ENCODE measurements at regions not wholly inside any gene's neighbourhood (a gene's known extent, or its start where the extent isn't known, plus 50 kb on each side); places are given as distances from the start of the nearest gene placed in this dataset.

- TF ChIP-seq, protein P1, sequence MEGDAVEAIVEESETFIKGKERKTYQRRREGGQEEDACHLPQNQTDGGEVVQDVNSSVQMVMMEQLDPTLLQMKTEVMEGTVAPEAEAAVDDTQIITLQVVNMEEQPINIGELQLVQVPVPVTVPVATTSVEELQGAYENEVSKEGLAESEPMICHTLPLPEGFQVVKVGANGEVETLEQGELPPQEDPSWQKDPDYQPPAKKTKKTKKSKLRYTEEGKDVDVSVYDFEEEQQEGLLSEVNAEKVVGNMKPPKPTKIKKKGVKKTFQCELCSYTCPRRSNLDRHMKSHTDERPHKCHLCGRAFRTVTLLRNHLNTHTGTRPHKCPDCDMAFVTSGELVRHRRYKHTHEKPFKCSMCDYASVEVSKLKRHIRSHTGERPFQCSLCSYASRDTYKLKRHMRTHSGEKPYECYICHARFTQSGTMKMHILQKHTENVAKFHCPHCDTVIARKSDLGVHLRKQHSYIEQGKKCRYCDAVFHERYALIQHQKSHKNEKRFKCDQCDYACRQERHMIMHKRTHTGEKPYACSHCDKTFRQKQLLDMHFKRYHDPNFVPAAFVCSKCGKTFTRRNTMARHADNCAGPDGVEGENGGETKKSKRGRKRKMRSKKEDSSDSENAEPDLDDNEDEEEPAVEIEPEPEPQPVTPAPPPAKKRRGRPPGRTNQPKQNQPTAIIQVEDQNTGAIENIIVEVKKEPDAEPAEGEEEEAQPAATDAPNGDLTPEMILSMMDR (IDR thresholded peaks at IDR 0.05) = no peak
- no peak for TF ChIP-seq POLR2A (IDR thresholded peaks at IDR 0.05)
Observed at GRCh38 chr1:239795304-239795703, 296.4 kb upstream of the FMN2 start.

Measured in esophagus squamous epithelium (tissue), 4 donors.